ENCODE measurements at regions not wholly inside any gene's neighbourhood (a gene's known extent, or its start where the extent isn't known, plus 50 kb on each side); places are given as distances from the start of the nearest gene placed in this dataset.

DNA sequence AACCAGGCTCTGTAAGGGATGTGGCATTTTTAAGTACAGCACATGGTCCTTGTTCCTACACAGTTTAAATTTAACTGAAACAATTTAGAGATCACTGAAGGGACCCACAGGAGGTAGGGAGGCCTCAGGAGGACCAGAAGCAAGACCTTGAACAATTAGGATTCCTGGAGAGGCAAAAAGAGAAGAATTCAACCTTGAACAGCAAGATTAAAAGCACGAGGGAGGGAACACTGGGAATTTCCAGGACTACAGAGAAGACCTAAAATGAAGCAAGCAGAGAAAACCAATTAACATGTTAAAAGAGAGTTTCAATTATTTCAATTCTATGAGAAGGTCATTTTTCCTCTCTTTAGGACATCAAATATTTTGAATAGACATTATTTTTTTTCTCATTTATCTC is 160.3 kb downstream of the KCTD12 start:
- DNase-seq = no peak
- peaks cover 0 to 6% of the 10 kb centered on the region in 2 donors for H3K27me3 Mint-ChIP-seq
- no peaks in the 10 kb centered on the region for H3K9me3 Mint-ChIP-seq
- no peak for ATAC-seq (replicated peaks)
- no peak overlapping the region for H3K4me3 Mint-ChIP-seq
- H3K4me1 Mint-ChIP-seq (ENCODE audit: low read depth in 2 of 2) = no peaks in the 10 kb centered on the region
- no peak overlapping the region for H3K27ac Mint-ChIP-seq
- H3K36me3 Mint-ChIP-seq (ENCODE audit: insufficient read depth) = no peaks in the 10 kb centered on the region

DNA sequence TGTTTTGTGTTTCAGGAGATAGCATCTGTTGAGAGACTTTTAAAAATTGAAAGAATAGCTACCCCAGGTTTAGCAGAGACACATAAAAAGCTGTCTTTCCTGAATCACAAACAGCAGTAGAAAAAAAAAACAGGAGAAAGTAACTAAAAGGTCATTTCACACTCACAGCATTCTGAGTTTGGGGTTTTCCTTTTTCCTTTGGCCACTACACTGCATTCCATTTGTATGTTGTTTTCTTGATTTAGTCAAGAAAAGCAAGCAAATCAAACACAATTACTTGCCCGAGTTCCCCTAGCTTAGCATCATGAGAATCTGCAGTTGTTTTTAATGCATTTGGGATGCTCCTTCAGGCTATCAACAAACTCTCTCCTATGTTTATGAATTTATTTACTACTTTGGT is 161.0 kb downstream of the KCTD12 start:
- ATAC-seq (replicated peaks) = no peak
- Mint-ChIP-seq H3K4me3 (no peak overlapping the region), H3K27me3 (peaks cover 0 to 6% of the 10 kb centered on the region in 2 donors), H3K27ac (no peak overlapping the region), H3K4me1 (ENCODE audit: low read depth in 2 of 2) (no peaks in the 10 kb centered on the region), H3K36me3 (ENCODE audit: insufficient read depth) (no peaks in the 10 kb centered on the region), H3K9me3 (no peaks in the 10 kb centered on the region)
- no peak for DNase-seq

DNA sequence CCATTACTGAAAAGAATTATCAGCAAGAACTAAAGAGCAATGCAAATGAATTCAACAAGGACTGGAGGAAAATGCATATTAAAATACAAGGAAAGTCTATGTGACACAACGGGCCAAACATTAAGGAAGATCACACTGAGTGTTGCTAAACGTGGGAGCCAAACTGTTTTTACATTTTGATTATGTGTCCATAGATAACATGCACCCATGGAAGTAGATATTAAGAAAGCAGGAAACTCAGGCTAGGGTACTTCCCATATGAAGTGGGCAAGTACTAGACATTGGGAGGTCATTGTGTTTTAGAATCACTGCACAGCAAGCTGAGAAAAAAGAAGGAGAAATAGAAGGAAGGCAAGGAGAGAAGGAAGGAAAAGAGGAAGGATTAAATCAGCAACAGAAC is 161.8 kb downstream of the KCTD12 start:
- Mint-ChIP-seq H3K36me3 (ENCODE audit: insufficient read depth) (no peaks in the 10 kb centered on the region), H3K4me3 (no peak overlapping the region)

GRCh38 chr13:76723551-76724232 is 162.5 kb downstream of the KCTD12 start:
- peak; percentile 39 for ATAC-seq (replicated peaks)
- Mint-ChIP-seq H3K27me3 (peaks cover 0 to 6% of the 10 kb centered on the region in 2 donors), H3K4me1 (ENCODE audit: low read depth in 2 of 2) (no peaks in the 10 kb centered on the region), H3K9me3 (no peaks in the 10 kb centered on the region), H3K36me3 (ENCODE audit: insufficient read depth) (no peaks in the 10 kb centered on the region), H3K4me3 (no peak overlapping the region), H3K27ac (no peak overlapping the region)
- DNase-seq = no peak

More for the DNA sequence above, 161.8 kb downstream of the KCTD12 start:
- Mint-ChIP-seq H3K4me1 (ENCODE audit: low read depth in 2 of 2) (no peaks in the 10 kb centered on the region), H3K9me3 (no peaks in the 10 kb centered on the region), H3K27ac (no peak overlapping the region), H3K27me3 (peaks cover 0 to 6% of the 10 kb centered on the region in 2 donors)
- ATAC-seq (replicated peaks) (no peak), DNase-seq (no peak)

- H3K27ac Mint-ChIP-seq = no peak overlapping the region
- ATAC-seq (replicated peaks) (no peak), DNase-seq (no peak)
- H3K27me3 Mint-ChIP-seq = peaks cover 0 to 6% of the 10 kb centered on the region in 2 donors
- no peaks in the 10 kb centered on the region for H3K36me3 Mint-ChIP-seq (ENCODE audit: insufficient read depth)
- H3K4me1 Mint-ChIP-seq (ENCODE audit: low read depth in 2 of 2) = no peaks in the 10 kb centered on the region
- H3K9me3 Mint-ChIP-seq = no peaks in the 10 kb centered on the region
- H3K4me3 Mint-ChIP-seq = no peak overlapping the region
Measured at GRCh38 chr13:76722782-76723181, 163.4 kb downstream of the KCTD12 start.

GRCh38 chr13:76720821-76721220 is 165.4 kb downstream of the KCTD12 start:
- Mint-ChIP-seq H3K27ac (no peak overlapping the region), H3K4me1 (ENCODE audit: low read depth in 2 of 2) (no peaks in the 10 kb centered on the region), H3K4me3 (no peak overlapping the region), H3K36me3 (ENCODE audit: insufficient read depth) (no peaks in the 10 kb centered on the region), H3K27me3 (peaks cover 0 to 4% of the 10 kb centered on the region in 2 donors), H3K9me3 (no peaks in the 10 kb centered on the region)
- ATAC-seq (replicated peaks) (no peak), DNase-seq (no peak)

DNA sequence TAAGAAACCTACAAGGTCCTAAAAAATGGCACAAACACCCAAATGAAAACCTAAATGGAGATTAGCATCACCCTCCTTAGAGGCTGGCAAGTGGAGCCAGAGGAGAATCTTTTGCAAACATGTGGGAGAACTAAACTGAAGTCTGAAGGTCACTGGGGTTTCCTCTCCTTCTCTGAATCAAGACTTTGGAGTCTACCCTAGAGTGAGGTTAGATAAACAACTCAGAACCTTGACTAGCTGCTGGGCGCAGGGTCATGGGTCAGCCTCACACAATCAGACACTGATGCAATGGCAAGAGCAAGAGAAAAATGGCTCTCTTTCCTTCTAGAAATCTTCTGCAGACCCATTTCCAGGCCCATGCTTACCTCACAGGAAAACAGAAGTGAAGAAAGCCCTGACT is 165.8 kb downstream of the KCTD12 start:
- Mint-ChIP-seq H3K27ac (no peak overlapping the region), H3K27me3 (peaks cover 0 to 8% of the 10 kb centered on the region in 2 donors), H3K4me1 (ENCODE audit: low read depth in 2 of 2) (no peaks in the 10 kb centered on the region), H3K4me3 (no peak overlapping the region), H3K36me3 (ENCODE audit: insufficient read depth) (no peaks in the 10 kb centered on the region), H3K9me3 (no peaks in the 10 kb centered on the region)
- DNase-seq = no peak
- no peak for ATAC-seq (replicated peaks)

- ATAC-seq (replicated peaks) (no peak), DNase-seq (no peak)
- Mint-ChIP-seq H3K9me3 (no peaks in the 10 kb centered on the region), H3K27ac (no peak overlapping the region), H3K4me3 (no peak overlapping the region), H3K36me3 (ENCODE audit: insufficient read depth) (no peaks in the 10 kb centered on the region), H3K27me3 (peaks cover 0 to 8% of the 10 kb centered on the region in 2 donors), H3K4me1 (ENCODE audit: low read depth in 2 of 2) (no peaks in the 10 kb centered on the region)
Measured at GRCh38 chr13:76719955-76720354, 166.2 kb downstream of the KCTD12 start.

DNA sequence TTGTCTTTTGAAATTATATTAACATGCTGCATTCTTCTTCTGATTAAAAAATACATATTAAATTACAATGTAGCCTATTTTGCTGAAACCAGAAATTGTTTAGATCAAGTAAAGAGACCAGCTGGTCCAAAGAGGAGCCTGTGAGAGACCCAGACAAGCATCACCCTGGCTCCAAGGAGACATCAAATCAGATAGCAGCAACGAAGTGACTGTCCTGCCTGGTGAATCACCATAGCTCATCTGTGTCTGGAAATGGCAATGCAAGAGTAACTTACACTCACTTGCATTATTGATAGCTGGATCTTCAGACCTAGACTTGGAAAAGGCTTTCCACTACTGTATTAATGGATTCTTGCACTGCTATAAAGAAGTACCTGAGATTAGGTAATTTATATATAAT is 169.1 kb downstream of the KCTD12 start:
- no peak for ATAC-seq (replicated peaks)
- Mint-ChIP-seq H3K9me3 (no peaks in the 10 kb centered on the region), H3K27me3 (peaks cover 0 to 14% of the 10 kb centered on the region in 2 donors), H3K4me3 (no peak overlapping the region), H3K36me3 (ENCODE audit: insufficient read depth) (no peaks in the 10 kb centered on the region), H3K27ac (no peak overlapping the region), H3K4me1 (ENCODE audit: low read depth in 2 of 2) (no peaks in the 10 kb centered on the region)
- DNase-seq = no peak

DNA sequence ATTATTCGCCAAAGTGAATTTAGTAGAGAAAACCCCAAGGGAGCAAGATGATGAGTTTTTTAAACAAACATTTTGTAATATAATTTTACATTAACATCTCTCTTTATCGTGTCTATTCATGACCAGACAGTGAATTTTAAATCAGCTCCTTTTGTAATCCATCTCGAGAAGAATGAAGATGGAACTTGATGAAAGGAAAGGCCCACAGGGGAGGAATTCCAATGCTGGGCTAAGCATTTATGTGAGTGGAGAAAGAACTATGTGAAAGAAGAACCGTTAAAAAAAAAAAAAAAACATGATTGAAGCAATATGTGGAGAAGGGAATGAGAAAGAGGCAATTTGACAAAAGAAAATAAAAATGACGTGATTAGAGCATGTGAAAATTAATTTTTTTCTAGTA is 170.6 kb downstream of the KCTD12 start:
- Mint-ChIP-seq H3K36me3 (ENCODE audit: insufficient read depth) (no peaks in the 10 kb centered on the region), H3K9me3 (no peaks in the 10 kb centered on the region), H3K4me1 (ENCODE audit: low read depth in 2 of 2) (no peaks in the 10 kb centered on the region), H3K27ac (no peak overlapping the region), H3K4me3 (no peak overlapping the region), H3K27me3 (peaks cover 0 to 14% of the 10 kb centered on the region in 2 donors)
- ATAC-seq (replicated peaks) (no peak), DNase-seq (no peak)

DNA sequence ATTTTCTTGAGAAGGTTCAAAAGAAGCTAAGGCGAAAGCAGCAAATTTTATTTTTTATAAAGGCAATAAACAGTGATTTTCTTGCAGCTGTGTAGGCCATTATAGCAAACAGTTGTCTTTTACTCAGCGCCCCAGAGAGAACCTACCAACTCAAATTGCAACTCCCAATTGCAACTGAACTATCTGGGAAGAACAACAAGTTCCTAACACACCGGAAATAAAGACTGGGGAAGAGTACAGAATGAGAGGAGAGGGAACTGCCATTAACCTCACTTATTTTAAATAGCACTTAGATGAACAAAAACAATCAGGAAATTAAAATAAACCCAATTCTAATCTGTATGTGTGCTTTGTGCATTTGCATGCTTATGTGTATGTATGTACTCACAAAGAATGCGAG is 171.1 kb downstream of the KCTD12 start:
- DNase-seq = no peak

DNA sequence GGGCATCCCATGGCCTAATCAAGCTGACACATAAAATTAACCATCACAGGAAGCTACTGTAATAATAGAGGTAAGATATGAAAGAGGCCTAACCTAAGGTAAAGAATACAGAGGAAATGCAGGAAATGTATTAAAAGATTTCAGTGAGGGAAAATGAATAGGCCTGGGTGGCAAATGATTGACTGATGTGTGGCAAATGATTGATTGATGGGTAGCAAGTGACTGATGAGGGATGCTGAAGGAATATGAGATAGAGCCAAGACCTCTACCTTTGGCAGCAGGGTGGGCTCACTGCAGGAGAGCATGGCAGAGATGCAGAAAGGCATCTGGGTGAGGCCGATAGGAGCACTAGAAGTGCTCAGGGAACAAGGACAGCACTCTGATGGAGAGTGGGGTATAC is 172.9 kb downstream of the KCTD12 start:
- Mint-ChIP-seq H3K4me3 (no peak overlapping the region), H3K9me3 (no peaks in the 10 kb centered on the region), H3K4me1 (ENCODE audit: low read depth in 2 of 2) (no peaks in the 10 kb centered on the region), H3K27me3 (peaks cover 0 to 14% of the 10 kb centered on the region in 2 donors), H3K27ac (no peak overlapping the region), H3K36me3 (ENCODE audit: insufficient read depth) (no peaks in the 10 kb centered on the region)
- DNase-seq (no peak), ATAC-seq (replicated peaks) (no peak)

More for the DNA sequence above, 171.1 kb downstream of the KCTD12 start:
- H3K4me1 Mint-ChIP-seq (ENCODE audit: low read depth in 2 of 2) = no peaks in the 10 kb centered on the region
- H3K27ac Mint-ChIP-seq = no peak overlapping the region
- H3K9me3 Mint-ChIP-seq = no peaks in the 10 kb centered on the region
- H3K36me3 Mint-ChIP-seq (ENCODE audit: insufficient read depth) = no peaks in the 10 kb centered on the region
- peaks cover 0 to 14% of the 10 kb centered on the region in 2 donors for H3K27me3 Mint-ChIP-seq
- no peak overlapping the region for H3K4me3 Mint-ChIP-seq
- ATAC-seq (replicated peaks) = no peak

- no peak for DNase-seq
- Mint-ChIP-seq H3K36me3 (ENCODE audit: insufficient read depth) (peaks cover 3% of the 10 kb centered on the region), H3K27ac (no peak overlapping the region), H3K27me3 (peaks cover 0 to 14% of the 10 kb centered on the region in 2 donors), H3K4me3 (no peak overlapping the region), H3K9me3 (no peaks in the 10 kb centered on the region), H3K4me1 (ENCODE audit: low read depth in 2 of 2) (no peaks in the 10 kb centered on the region)
- ATAC-seq (replicated peaks) = no peak
Measured at GRCh38 chr13:76711550-76712182, 174.5 kb downstream of the KCTD12 start.

- peaks cover 3% of the 10 kb centered on the region for H3K36me3 Mint-ChIP-seq (ENCODE audit: insufficient read depth)
- no peak overlapping the region for H3K27ac Mint-ChIP-seq
- H3K4me3 Mint-ChIP-seq = no peak overlapping the region
- no peak for DNase-seq
- no peaks in the 10 kb centered on the region for H3K4me1 Mint-ChIP-seq (ENCODE audit: low read depth in 2 of 2)
- no peak for ATAC-seq (replicated peaks)
- no peaks in the 10 kb centered on the region for H3K9me3 Mint-ChIP-seq
- H3K27me3 Mint-ChIP-seq = peaks cover 0 to 6% of the 10 kb centered on the region in 2 donors
Measured at GRCh38 chr13:76709851-76710250, 176.4 kb downstream of the KCTD12 start.

All from effector memory CD8-positive, alpha-beta T cell (primary cell).